Cardiac fibroblast (primary cell): ENCODE measurements at regions not wholly inside any gene's neighbourhood (a gene's known extent, or its start where the extent isn't known, plus 50 kb on each side); places are given as distances from the start of the nearest gene placed in this dataset.

Source experiments
- DNase-seq, 2 donors: peaks; one replicate each; pipeline versions ENCODE4 v3.0.0 to v3.0.0-alpha.2; 2010; ENCODE audit warnings: low read depth in 2 of 2
- H3K4me3 ChIP-seq, 2 donors: replicated peaks in 1 of 2; 1 replicate in 1 of 2; 2 replicates in 1 of 2; pipeline ENCODE4 v1.5.1; 2011; ENCODE audit warnings: low read depth in 2 of 2, low read length in 2 of 2, mild to moderate bottlenecking in 2 of 2, moderate library complexity in 1 of 2
- TF ChIP-seq, protein P1 (sequence below): IDR thresholded peaks from one replicate; pipeline ENCODE4 v1.5.1; 2011; ENCODE audit warnings: low read depth, mild to moderate bottlenecking, low read length, inconsistent platforms

DNA sequence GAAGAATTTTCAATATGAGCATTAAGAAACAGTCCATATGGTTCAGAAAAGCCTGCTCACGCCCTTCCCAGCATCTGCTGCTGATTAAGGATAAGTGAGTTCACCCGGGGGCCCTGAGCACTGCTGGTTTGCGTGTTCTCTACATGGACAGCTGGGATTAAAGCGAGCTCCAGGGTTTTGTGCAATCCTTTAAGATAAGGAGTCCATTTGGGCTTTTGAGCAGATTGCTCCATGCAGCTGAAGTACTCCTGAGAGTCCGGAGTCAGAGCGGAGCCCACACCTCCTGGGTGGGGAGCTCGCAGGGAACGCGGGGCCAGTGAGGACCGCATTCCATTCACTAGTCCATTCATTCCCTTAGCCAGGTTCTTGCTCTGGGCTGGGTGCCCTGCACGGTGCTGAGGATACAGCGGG is 149.3 kb upstream of the COL5A1 start:
- DNase-seq = peak; percentile 72 to 97
- H3K4me3 ChIP-seq = no peak overlapping the region
- TF ChIP-seq, protein P1, sequence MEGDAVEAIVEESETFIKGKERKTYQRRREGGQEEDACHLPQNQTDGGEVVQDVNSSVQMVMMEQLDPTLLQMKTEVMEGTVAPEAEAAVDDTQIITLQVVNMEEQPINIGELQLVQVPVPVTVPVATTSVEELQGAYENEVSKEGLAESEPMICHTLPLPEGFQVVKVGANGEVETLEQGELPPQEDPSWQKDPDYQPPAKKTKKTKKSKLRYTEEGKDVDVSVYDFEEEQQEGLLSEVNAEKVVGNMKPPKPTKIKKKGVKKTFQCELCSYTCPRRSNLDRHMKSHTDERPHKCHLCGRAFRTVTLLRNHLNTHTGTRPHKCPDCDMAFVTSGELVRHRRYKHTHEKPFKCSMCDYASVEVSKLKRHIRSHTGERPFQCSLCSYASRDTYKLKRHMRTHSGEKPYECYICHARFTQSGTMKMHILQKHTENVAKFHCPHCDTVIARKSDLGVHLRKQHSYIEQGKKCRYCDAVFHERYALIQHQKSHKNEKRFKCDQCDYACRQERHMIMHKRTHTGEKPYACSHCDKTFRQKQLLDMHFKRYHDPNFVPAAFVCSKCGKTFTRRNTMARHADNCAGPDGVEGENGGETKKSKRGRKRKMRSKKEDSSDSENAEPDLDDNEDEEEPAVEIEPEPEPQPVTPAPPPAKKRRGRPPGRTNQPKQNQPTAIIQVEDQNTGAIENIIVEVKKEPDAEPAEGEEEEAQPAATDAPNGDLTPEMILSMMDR = no peak

DNA sequence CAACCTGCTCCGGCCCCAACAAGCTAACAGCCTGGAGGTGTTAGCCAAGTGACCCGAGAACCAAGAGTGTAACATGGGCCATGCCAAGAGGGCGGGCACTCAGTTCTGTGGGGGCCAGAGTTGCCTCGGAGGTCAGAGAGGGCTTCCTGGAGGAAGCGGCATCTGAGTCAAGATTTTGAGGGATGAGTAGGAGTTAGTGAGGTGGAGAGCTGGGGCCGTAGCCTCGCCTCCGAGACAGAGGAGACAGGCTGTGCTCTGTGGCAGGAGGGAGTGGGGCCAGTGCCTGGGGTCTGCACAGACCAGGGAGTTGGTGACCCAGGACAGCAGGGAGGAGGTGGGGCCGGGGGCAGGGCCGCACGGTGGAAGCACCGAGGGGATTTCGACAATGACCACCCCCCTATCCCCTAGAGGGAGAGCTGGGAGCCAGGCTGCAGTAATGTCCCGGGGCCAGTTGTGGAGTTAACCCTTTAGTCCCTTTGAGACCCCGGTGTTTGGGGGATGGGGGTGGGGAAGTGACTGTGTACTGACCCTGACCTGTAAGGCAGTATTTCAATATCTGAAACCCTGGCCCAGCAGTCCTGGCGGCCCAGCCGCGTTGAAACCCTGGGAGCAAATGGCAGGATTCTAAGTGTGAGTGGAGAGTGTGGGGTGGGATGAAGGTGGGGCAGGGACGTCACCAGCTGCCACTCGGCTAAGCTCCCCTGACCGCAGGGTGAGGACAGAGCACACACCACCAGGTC is 148.7 kb upstream of the COL5A1 start:
- DNase-seq = peak in 1 of 2 donors; percentile 14
- TF ChIP-seq, protein P1 = no peak
- no peak overlapping the region for H3K4me3 ChIP-seq

DNA sequence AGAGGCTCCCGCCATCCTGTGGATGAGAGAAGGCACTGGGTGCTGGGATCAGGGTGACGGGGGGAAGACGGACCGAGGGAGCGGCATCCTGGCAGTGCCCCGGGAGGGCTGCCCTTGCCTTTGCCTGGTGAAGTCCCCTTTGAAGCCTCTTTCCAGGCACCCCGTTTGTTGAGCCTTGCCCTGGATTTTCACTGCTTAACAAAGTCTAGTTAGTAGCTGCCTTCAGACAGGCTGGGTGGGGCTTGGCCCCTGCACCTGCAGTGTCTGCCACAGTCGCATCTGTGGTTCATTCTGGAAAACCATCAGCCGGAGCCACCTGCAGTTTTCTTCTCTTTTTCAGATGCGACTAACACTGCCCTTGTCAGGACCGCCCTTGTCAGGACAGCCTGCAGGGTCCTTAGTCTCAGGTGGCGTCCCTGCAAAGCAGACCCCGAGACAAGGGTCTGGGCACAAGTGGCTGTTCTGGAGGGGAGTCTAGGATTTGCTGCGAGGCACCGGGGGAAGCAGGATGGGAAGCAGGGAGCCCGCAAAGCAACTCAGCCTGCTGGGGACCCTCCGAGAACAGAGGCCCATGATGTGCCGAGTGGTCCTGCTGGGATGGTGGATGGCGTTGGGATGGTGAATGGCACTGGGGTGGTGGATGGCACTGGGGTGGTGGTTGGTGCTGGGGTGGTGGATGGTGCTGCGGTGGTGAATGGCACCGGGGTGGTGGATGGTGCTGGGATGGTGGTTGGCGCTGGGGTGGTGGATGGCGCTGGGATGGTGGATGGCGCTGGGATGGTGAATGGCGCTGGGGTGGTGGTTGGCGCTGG is 147.9 kb upstream of the COL5A1 start:
- no peak for DNase-seq
- no peak overlapping the region for H3K4me3 ChIP-seq
- TF ChIP-seq, protein P1 = no peak

DNA sequence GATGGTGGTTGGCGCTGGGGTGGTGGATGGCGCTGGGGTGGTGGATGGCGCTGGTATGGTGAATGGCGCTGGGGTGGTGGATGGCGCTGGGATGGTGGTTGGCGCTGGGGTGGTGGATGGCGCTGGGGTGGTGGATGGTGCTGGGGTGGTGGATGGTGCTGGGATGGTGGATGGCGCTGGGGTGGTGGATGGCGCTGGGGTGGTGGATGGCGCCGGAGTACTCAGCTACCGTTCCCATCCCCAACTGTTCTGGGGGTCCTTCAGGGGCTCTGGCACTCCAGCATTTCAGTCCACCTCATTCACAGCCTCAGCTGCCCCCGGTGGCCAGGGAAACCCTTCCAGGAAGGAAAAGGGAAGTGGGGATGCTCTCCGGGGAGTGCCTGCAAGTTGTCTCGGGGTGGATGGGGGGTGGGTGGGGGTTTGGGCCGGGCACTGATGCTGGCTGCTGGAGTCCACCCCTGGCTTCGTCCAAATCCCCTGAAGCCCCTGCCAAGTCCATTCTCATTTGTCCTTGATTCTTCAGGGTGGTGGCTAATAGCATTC is 147.3 kb upstream of the COL5A1 start:
- no peak overlapping the region for H3K4me3 ChIP-seq
- no peak for DNase-seq
- TF ChIP-seq, protein P1 = no peak

DNA sequence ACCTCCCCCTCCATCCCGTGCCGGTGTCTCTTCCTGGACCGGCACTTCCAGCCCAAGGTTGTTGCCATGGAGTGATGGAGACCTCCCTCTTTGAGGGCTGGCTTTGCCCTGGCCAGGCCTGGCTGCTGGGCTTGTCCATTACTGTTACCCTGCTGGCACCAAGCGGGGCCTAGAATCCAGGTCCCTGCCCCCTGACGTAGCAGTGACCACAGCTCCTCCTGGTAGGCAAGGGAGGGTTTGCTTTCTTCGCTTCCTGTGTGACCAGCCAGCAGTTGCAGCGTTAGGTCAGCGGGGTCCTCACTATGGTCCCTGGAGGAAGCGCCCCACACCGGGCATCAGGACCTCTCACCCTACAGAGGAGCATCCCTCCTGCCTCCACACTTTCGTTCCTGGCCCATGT is 146.7 kb upstream of the COL5A1 start:
- H3K4me3 ChIP-seq = no peak overlapping the region
- no peak for DNase-seq
- TF ChIP-seq, protein P1 = no peak

DNA sequence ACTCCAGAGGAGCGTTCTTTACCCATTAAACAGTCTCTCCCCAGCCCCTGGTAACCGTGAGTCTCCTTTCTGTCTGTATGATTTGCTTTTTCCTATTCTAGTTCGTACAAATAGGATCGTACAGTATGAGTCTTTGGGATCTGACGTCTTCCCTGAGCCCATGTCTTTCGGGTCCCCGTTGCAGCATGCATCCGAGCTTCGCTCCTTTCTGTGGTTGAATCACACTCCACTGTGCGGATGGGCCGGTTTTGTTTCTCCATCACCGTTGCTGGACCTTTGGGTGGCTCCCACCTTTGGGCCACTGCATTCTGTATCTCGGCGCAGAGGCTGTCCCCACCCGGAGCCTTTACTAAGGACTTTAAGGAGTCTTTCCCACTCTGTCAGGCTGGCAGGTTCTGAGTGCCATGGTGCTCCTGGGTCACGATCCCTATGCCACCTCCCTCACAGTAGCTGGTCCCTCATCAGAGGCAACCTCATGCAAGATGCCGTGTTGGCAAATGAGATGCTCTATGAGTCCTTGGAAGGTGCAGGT is 145.7 kb upstream of the COL5A1 start:
- TF ChIP-seq, protein P1 = no peak
- no peak overlapping the region for H3K4me3 ChIP-seq
- no peak for DNase-seq
